ENCODE measurements at regions not wholly inside any gene's neighbourhood (a gene's known extent, or its start where the extent isn't known, plus 50 kb on each side); places are given as distances from the start of the nearest gene placed in this dataset.

DNA sequence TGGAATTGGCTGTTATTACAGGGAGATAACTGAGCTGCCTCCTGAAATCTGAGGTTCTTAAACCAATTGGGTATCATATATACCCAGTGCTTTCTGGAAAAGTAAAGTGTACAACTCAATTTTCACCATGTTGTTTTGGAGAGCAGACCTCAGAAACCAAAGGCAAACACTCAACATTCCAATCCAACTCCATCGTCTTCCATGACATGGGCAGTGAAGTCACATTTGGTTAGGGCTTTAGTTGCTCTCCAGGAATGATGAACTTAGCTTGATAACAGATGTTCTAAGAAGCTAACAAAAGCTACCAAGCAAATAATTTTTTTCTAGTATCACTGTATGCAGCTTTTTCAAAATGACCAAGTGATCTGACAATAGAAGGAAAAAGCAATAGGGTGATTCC is 107.0 kb upstream of the SLC35G4 start:
- ATAC-seq (ENCODE audit: insufficient read depth, low FRiP score) (no peak), DNase-seq (no peak)
- no peaks in the 10 kb centered on the region for H3K36me3 ChIP-seq (ENCODE audit: control insufficient read depth in 4 of 4, insufficient read depth in 4 of 4, low read length in 4 of 4)
- no peak overlapping the region for H3K9ac ChIP-seq (ENCODE audit: insufficient read depth in 1 of 2, low read length in 2 of 2)
- H3K9me3 ChIP-seq (ENCODE audit: control insufficient read depth in 4 of 4, insufficient read depth in 3 of 4, low read length in 3 of 4) = peaks cover 0 to 3% (median 0%) of the 10 kb centered on the region in 4 donors
- no peak overlapping the region for H3K27ac ChIP-seq (ENCODE audit: low read depth in 1 of 2, low read length in 1 of 2)
- 61 to 88% methylated on average over 1 of the region's 1 CpG for WGBS, 2 donors
- peaks cover 0 to 8% (median 0%) of the 10 kb centered on the region in 5 donors for H3K4me1 ChIP-seq (ENCODE audit: control insufficient read depth in 5 of 5, insufficient read depth in 5 of 5, low read length in 5 of 5)
- no peaks in the 10 kb centered on the region for H3K27me3 ChIP-seq (ENCODE audit: control insufficient read depth in 3 of 3, insufficient read depth in 3 of 3, low read length in 2 of 3)
- TF ChIP-seq, protein P1, sequence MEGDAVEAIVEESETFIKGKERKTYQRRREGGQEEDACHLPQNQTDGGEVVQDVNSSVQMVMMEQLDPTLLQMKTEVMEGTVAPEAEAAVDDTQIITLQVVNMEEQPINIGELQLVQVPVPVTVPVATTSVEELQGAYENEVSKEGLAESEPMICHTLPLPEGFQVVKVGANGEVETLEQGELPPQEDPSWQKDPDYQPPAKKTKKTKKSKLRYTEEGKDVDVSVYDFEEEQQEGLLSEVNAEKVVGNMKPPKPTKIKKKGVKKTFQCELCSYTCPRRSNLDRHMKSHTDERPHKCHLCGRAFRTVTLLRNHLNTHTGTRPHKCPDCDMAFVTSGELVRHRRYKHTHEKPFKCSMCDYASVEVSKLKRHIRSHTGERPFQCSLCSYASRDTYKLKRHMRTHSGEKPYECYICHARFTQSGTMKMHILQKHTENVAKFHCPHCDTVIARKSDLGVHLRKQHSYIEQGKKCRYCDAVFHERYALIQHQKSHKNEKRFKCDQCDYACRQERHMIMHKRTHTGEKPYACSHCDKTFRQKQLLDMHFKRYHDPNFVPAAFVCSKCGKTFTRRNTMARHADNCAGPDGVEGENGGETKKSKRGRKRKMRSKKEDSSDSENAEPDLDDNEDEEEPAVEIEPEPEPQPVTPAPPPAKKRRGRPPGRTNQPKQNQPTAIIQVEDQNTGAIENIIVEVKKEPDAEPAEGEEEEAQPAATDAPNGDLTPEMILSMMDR (IDR thresholded peaks at IDR 0.05; ENCODE audit: control extremely low read depth, extremely low read depth) = no peak
- H3K4me3 ChIP-seq = no peak overlapping the region

DNA sequence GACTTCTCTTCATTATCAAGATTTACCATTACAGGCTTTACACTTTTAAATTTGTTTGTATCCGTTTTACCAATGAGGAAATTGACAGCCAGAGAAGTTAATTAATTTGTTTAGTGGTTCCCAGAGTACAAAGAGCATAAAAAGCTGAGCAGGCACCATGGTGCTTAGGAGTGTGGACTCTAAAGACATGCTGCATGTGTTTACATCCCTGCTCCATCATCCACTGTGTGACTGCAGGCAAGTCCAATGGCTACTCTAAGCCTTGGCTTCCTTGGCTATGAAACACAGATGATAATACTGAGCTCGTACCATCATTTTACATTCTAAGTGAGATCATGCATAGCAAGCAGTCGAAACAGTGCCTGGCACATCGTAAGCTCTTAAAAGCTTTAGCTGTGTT is 108.0 kb upstream of the SLC35G4 start:
- TF ChIP-seq, protein P1 (IDR thresholded peaks at IDR 0.05; ENCODE audit: control extremely low read depth, extremely low read depth) = no peak
- Histone ChIP-seq H3K4me3 (no peak overlapping the region), H3K9ac (ENCODE audit: insufficient read depth in 1 of 2, low read length in 2 of 2) (no peak overlapping the region), H3K27ac (ENCODE audit: low read depth in 1 of 2, low read length in 1 of 2) (no peak overlapping the region), H3K27me3 (ENCODE audit: control insufficient read depth in 3 of 3, insufficient read depth in 3 of 3, low read length in 2 of 3) (no peaks in the 10 kb centered on the region), H3K9me3 (ENCODE audit: control insufficient read depth in 4 of 4, insufficient read depth in 3 of 4, low read length in 3 of 4) (peaks cover 0 to 3% (median 0%) of the 10 kb centered on the region in 4 donors), H3K4me1 (ENCODE audit: control insufficient read depth in 5 of 5, insufficient read depth in 5 of 5, low read length in 5 of 5) (peaks cover 0 to 8% (median 0%) of the 10 kb centered on the region in 5 donors), H3K36me3 (ENCODE audit: control insufficient read depth in 4 of 4, insufficient read depth in 4 of 4, low read length in 4 of 4) (no peaks in the 10 kb centered on the region)
- WGBS, 2 donors = 79 to 81% methylated on average over 4 of the region's 4 CpGs
- ATAC-seq (ENCODE audit: insufficient read depth, low FRiP score) (no peak), DNase-seq (no peak)

DNA sequence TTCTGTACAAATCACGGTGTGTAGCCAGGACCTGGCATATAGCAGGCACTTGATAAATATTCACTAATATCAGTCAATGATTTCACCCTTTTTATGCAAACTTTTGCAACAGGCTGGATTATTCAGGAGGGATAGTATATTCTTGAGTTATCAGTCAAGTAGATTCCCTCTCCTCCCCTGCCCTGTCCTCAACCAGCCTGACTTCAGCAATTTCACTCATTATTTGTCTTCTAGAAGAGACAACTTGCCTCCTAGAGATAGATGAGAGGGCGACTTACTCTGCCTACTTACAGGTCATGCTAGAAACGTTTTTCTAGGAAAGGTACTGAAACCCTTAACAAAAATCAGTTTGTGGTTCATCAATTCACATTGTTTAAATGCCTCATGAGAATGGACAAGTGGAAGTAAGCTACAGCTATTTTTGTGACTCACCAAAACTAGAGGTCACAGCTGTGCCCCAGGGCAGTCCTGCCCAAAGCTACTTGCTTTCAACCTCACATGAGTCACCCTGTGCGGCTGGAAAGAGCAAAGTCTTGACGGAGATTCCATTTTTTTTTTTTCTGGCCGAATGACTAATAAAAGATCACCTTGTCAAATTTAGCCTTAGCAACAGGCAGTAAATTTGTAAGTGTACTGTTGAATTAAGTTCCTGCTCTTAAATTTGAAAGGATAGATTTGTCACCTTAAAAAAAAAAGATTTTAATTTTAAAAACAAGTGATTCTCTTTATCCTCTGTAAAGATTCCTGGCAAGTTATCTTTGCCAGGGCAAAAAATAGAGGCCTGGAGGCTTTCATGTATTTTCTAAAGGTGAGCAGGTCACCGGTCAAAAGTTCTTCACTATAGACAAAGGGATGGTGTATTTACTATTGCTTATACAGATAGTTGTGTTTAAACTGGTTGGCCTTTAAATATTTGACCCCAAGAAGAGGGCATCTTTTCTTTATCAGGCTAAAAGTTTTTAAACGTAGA is 109.0 kb upstream of the SLC35G4 start:
- Histone ChIP-seq H3K36me3 (ENCODE audit: control insufficient read depth in 4 of 4, insufficient read depth in 4 of 4, low read length in 4 of 4) (no peaks in the 10 kb centered on the region), H3K27ac (ENCODE audit: low read depth in 1 of 2, low read length in 1 of 2) (no peak overlapping the region), H3K27me3 (ENCODE audit: control insufficient read depth in 3 of 3, insufficient read depth in 3 of 3, low read length in 2 of 3) (no peaks in the 10 kb centered on the region), H3K4me1 (ENCODE audit: control insufficient read depth in 5 of 5, insufficient read depth in 5 of 5, low read length in 5 of 5) (peaks cover 0 to 8% (median 0%) of the 10 kb centered on the region in 5 donors), H3K4me3 (no peak overlapping the region), H3K9me3 (ENCODE audit: control insufficient read depth in 4 of 4, insufficient read depth in 3 of 4, low read length in 3 of 4) (peaks cover 0 to 3% (median 0%) of the 10 kb centered on the region in 4 donors), H3K9ac (ENCODE audit: insufficient read depth in 1 of 2, low read length in 2 of 2) (no peak overlapping the region)
- DNase-seq (no peak), ATAC-seq (ENCODE audit: insufficient read depth, low FRiP score) (peak; percentile 63)
- TF ChIP-seq, protein P1 (IDR thresholded peaks at IDR 0.05; ENCODE audit: control extremely low read depth, extremely low read depth) = no peak
- WGBS, 2 donors = 53 to 68% methylated on average over 8 of the region's 8 CpGs
